Chondrocyte (in vitro differentiated cells): ENCODE measurements at regions not wholly inside any gene's neighbourhood (a gene's known extent, or its start where the extent isn't known, plus 50 kb on each side); places are given as distances from the start of the nearest gene placed in this dataset.

Experiments used
- DNase-seq: peaks from one replicate; pipeline ENCODE4 v3.0.0; 2021; ENCODE audit warnings: mixed read lengths, low spot score
- H3K27ac Mint-ChIP-seq: one replicate; pipeline ENCODE4 v1.8.0; 2021; ENCODE audit warnings: mild to moderate bottlenecking, moderate library complexity, mixed read lengths; ENCODE audit not compliant: unreplicated experiment
- H3K27me3 Mint-ChIP-seq: 2 replicates; pipeline ENCODE4 v1.8.0; 2021; ENCODE audit warnings: low read depth, mixed read lengths
- H3K36me3 Mint-ChIP-seq: 2 replicates; pipeline ENCODE4 v1.8.0; 2021; ENCODE audit warnings: low read depth, mixed read lengths
- H3K4me1 Mint-ChIP-seq: 2 replicates; pipeline ENCODE4 v1.8.0; 2021; ENCODE audit warnings: low read depth, mild to moderate bottlenecking, mixed read lengths
- H3K4me3 Mint-ChIP-seq: one replicate; pipeline ENCODE4 v1.8.0; 2021; ENCODE audit warnings: mild to moderate bottlenecking, moderate library complexity, mixed read lengths; ENCODE audit not compliant: unreplicated experiment
- H3K9me3 Mint-ChIP-seq: 2 replicates; pipeline ENCODE4 v1.8.0; 2021; ENCODE audit warnings: low read depth, mixed read lengths
- TF ChIP-seq, protein P1 (sequence below): fragments of 200-600 bp; sonication (generic); IDR thresholded peaks from 2 replicates; pipeline ENCODE4 v1.5.0; 2021; ENCODE audit warnings: antibody characterized with exemption, mild to moderate bottlenecking, moderate library complexity

DNA sequence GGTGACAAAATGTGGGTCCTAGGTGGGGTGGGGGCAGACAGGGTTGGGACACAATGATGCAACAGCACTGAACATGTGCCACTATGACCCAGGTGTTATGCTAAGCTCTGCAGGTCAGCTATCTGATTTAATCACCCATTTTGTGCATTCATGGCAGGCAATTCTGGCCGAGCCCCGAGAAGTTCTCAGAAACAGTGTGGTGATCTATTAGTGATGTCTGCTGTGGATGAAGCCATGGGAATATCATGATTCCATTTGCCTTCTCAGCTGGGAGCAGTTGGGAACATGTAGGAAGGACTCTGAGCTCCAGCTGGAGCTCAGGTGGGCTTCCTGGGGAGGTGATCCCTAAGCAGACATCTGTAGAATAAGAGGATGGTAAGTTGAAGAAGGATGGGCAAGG, 194.0 kb upstream of the POU3F1 start:
- Mint-ChIP-seq H3K27ac (no peak overlapping the region), H3K9me3 (no peaks in the 10 kb centered on the region), H3K4me3 (no peak overlapping the region), H3K36me3 (no peaks in the 10 kb centered on the region), H3K4me1 (peaks cover 8% of the 10 kb centered on the region), H3K27me3 (no peaks in the 10 kb centered on the region)
- no peak for DNase-seq
- TF ChIP-seq, protein P1, sequence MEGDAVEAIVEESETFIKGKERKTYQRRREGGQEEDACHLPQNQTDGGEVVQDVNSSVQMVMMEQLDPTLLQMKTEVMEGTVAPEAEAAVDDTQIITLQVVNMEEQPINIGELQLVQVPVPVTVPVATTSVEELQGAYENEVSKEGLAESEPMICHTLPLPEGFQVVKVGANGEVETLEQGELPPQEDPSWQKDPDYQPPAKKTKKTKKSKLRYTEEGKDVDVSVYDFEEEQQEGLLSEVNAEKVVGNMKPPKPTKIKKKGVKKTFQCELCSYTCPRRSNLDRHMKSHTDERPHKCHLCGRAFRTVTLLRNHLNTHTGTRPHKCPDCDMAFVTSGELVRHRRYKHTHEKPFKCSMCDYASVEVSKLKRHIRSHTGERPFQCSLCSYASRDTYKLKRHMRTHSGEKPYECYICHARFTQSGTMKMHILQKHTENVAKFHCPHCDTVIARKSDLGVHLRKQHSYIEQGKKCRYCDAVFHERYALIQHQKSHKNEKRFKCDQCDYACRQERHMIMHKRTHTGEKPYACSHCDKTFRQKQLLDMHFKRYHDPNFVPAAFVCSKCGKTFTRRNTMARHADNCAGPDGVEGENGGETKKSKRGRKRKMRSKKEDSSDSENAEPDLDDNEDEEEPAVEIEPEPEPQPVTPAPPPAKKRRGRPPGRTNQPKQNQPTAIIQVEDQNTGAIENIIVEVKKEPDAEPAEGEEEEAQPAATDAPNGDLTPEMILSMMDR = no peak

GRCh38 chr1:38239258-38239835, 192.8 kb upstream of the POU3F1 start:
- H3K9me3 Mint-ChIP-seq = no peaks in the 10 kb centered on the region
- no peak for DNase-seq
- no peaks in the 10 kb centered on the region for H3K27me3 Mint-ChIP-seq

DNA sequence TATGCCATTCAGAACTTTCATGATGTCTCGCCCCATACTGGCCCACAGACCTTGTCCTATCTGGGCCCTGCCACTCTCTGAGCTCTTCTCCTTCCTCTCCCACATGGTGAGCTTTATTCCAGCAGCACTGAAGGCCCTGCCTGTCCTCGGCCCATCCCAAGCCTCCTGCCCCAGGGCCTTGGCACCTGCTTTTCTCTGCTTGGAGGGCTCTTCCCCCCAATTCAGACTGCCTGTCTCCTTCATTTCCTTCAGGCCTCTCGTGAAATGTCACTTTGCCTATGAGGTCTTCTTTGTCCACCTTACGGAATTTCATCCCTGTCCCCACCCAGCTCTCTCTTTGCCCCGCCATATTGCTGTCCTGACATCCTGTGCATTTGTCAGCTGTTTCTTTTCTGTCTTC, 191.7 kb upstream of the POU3F1 start:
- peaks cover 2% of the 10 kb centered on the region for H3K36me3 Mint-ChIP-seq
- no peaks in the 10 kb centered on the region for H3K9me3 Mint-ChIP-seq
- H3K27ac Mint-ChIP-seq = no peak overlapping the region
- no peak overlapping the region for H3K4me3 Mint-ChIP-seq
- no peak for DNase-seq
- H3K27me3 Mint-ChIP-seq = no peaks in the 10 kb centered on the region
- TF ChIP-seq, protein P1 = no peak
- peaks cover 9% of the 10 kb centered on the region for H3K4me1 Mint-ChIP-seq

More at GRCh38 chr1:38239258-38239835, 192.8 kb upstream of the POU3F1 start:
- TF ChIP-seq, protein P1 = no peak
- no peaks in the 10 kb centered on the region for H3K36me3 Mint-ChIP-seq
- peaks cover 9% of the 10 kb centered on the region for H3K4me1 Mint-ChIP-seq
- H3K4me3 Mint-ChIP-seq = no peak overlapping the region
- H3K27ac Mint-ChIP-seq = no peak overlapping the region

DNA sequence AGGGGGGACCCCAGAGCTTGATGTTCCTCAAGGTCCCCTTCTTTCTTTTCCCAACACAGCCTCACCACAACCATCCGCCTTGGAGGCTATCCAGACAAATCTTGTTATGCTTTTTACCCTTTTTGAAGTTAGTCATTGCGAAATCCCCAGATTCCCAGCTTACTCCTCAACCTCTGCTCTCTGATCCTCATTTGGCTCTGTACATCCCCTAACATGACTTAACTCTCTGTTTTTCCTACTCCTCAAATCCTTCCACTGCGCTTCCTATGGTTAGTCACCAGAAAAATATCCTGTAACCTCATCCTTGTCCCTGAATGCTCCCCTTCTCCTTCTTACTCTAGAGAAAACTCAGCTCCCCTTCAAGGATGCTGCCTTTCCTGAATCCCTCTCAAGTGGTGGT, 189.1 kb upstream of the POU3F1 start:
- Mint-ChIP-seq H3K9me3 (peaks cover 6% of the 10 kb centered on the region), H3K4me3 (no peak overlapping the region), H3K4me1 (peaks cover 9% of the 10 kb centered on the region), H3K27me3 (no peaks in the 10 kb centered on the region), H3K27ac (peak overlapping the region; percentile 9), H3K36me3 (peaks cover 2% of the 10 kb centered on the region)
- TF ChIP-seq, protein P1 = no peak
- DNase-seq = no peak

DNA sequence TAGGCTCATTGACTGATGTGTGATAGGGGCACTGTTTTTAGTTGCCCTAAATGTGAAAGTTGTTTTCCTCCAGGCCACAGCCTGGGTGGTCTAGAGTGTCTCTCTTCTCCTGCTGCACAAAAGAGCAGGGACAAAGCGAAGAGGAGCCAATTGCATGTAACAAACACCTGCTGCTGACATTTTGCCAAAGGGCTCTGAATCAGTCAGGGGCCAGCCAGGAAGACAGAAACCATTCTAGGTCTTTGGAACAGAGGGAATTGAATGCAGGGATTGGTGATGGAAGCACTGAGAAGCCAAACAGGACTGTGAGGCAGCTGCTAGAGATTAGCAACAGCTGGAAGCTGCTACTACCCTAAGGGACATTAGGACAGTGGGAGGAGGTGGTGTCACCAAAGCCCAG, 185.3 kb upstream of the POU3F1 start:
- no peaks in the 10 kb centered on the region for H3K27me3 Mint-ChIP-seq
- H3K4me1 Mint-ChIP-seq = peaks cover 13% of the 10 kb centered on the region
- H3K36me3 Mint-ChIP-seq = peaks cover 2% of the 10 kb centered on the region
- no peak overlapping the region for H3K27ac Mint-ChIP-seq
- TF ChIP-seq, protein P1 = no peak
- peaks cover 6% of the 10 kb centered on the region for H3K9me3 Mint-ChIP-seq
- no peak overlapping the region for H3K4me3 Mint-ChIP-seq
- no peak for DNase-seq
